Stimulated activated CD4-positive, alpha-beta T cell treated with anti-CD3 and anti-CD28 coated beads, Interleukin-4, amount 100 ng/mL, for 24 hours (primary cell): ENCODE measurements at regions not wholly inside any gene's neighbourhood (a gene's known extent, or its start where the extent isn't known, plus 50 kb on each side); places are given as distances from the start of the nearest gene placed in this dataset.

ENCODE experiments used
- DNase-seq: peaks from one replicate; pipeline ENCODE4 v3.0.0-alpha.2; 2020

DNA sequence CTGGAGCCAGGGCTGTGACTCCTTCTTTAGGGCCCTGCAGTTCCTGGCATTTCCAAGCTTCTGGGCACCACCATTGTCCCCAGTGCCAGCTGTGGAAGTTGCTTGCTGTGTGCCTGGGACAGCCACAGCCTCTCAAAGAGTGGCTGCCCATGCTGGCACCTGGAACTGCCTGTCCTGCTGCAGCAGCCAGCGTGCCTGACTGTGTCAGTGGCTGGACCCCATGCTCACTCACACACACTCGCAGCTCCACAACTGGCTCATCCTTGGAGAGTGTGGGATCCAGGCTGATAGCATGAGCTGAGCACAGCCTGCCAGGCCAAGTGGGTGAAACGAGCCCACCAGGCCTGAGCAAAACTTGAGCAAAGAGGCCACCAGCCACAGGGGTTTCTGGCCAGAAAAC is 1107.6 kb downstream of the C4orf33 start:
- DNase-seq: no peak

DNA sequence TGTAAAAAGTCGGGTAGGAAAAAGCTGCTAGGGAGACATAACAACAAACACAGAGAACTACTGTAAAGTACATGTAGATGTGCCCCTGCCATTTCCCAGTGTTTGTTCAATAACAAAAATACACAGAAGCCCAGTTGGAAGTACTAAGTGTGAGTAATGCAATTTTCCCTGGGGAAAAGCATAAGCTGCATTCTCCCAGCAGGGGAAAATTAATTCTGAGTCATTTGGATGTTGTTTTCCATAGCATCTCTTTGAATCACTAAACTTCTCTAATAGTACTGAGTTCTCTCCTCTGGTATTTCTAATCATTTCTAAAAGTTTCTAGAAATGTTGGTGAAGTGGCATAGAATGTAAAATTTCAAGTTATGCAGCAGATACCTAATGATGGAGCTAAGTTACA is 1114.9 kb downstream of the C4orf33 start:
- no peak for DNase-seq

DNA sequence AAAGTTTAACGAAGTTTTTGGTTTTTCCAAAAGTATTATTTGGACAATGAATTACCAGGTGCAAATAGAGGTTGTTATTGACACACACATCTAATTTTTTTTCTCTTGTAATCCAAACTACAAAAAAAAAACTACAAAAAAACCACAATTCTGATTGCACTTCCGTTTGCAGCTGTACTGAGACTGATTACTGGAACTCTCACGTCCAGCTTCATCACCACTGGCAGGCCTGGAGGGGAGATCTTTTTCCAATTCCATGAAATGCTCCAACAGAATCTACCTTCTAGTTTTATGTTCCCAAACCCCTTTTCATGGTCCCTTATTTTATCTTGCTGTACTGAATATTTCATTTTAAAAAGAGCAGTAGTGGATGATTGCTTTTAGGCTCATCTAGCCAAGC is 1118.3 kb downstream of the C4orf33 start:
- no peak for DNase-seq

DNA sequence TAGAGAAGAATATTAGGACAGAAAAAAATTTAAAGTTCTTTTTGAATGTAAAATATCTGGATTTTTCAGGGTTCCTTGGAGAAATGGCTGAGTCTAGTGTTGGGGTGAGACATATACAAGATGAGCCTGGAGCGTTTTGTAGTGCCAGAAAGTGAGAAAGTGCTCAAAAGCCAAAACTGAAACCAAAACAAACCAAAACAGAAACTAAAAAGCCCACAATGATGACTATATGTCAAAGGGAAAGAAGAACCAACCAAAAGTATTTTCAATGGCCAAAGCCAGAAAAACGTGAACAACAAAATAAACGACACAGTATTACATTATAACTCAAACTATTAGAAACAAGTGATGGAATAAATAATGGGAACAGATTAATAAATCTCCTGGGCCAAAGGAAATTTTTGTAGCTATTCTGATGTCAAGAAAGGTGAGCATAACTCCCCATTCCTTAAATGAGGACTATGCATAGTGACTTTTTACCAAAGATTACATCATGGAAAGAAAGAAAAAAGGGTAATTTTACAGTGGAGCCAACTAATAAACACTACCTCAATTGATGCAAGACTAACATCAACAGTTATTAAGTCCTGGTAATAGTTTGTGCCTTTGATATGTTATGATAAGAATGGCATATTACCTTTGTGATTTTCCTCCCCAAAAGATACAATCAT is 1137.6 kb downstream of the C4orf33 start:
- DNase-seq: no peak

DNA sequence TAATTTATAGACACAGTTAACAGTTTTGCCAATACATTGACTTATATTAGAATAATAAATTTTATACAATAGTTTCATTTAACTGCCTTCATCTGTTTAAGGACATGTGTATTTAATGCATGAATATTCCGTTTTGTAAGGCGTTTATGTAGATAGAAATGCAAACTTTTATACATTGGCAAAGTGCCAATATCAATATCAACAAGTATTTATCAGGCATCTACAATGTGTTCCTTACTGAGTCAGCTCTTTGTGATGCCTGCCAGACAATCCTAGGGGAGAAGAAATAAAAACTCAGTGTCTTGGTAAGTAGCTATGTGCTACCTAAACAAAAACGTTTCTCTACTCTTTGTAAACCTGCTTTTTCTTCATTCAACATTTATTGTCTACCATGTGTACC is 1142.2 kb downstream of the C4orf33 start:
- no peak for DNase-seq

DNA sequence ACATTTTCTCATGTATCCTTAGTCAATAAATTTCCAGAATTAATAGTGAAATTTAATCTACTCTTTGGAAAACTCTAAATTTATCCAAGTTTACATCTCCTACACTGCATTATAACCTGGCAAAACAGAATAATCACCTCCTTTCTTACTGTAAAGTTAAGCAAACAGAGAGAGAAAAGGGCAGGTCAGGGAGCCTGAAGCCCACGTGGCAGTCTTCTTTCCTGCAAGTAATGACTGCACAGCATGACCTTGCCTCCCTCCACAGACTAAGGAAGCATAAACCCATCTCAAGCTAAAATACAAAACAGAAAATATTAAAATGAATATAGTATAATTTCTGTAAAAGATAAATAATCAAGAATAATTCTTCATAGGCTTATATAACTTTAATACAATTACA is 1153.0 kb downstream of the C4orf33 start:
- no peak for DNase-seq

DNA sequence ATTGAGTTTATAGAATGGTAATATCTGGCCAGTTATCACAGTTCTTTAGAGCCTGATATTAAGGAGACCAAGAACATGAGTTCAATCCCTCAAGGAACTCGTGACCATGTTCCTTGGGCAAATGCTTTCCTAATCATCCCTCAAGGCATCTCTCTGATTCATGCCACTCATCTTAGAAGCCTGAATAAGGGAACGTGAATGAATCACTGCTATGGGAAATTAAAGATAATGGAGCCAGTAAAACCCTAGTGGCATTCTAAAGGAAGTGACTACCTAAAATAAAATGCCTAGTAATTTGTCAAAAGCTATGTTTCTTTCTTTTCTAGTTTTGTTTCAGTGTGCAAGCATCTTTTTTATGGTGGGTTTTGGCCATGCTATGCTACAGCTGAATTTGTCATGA is 1161.3 kb downstream of the C4orf33 start:
- no peak for DNase-seq

DNA sequence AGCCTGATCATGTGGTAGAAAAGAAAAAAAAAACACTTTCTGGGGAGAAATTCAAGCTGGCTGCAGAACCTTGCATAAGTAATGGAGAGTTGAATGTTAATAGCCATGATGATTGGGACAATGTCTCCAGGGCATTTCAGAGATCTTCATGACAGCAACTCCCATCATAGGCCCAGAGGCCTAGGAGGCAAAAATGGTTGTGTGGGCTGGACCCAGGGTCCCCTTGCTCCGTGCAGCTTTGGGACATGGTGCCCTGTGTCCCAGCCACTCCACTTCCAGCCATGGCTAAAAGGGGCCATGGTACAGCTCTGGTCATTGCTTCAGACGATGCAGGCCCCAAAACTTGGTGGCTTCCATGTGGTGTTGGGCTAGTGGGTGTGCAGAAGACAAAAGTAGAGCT is 1170.9 kb downstream of the C4orf33 start:
- DNase-seq: no peak

DNA sequence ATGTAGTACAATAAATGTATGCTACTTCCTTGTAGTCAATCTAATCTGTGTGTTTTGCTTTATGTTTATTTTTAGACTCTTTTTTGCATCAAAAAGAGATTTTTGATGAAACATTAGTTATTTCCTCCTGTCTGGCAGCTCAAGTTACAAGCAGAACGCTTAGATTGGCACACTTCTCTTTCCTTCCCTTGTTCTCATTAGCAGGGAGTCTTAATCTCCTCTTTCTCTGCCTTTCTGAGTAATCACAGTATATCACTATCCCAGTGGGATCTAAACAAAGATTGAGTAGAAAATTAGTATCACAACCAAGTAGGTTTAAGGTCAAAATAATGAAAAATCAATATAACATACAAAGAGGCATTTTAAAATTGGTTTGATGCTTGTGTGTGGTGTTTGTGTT is 1192.6 kb downstream of the C4orf33 start:
- no peak for DNase-seq

DNA sequence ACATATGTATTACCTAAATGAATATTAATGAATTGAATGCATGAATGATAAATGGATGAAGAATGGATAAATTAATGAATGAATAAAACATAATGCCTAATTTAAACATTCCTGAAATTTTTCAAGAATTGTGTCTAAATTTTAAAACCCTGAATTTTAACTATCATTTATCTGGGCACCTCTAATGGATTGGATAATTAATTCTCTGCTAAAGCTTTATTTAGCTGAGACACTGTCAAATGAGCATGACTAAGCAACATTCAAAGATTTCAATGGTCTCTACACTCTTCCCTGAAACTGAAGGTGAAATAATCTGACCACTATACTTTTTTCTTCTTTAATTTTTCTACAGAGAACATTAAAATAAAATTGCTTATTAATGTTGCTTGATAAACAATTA is 1197.7 kb downstream of the C4orf33 start:
- no peak for DNase-seq

DNA sequence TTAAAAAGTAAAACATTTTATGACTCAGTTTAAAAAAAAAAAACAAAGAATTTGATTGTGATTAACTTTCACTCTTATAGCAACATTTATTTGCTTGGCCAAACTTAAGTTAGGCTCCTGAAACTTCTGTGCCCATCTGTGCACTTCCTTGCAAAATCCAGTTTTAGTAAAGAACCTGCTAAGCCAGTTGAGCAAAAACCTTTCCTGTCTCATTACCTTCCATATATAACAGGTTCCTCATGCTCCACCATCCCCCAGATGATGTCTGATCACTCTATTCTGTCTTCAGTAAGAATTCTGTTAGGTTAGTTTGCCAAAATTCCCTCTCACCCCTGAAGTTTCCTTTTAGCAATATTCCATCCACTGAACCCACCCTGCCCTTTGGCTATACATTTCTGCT is 1200.5 kb downstream of the C4orf33 start:
- DNase-seq: no peak

DNA sequence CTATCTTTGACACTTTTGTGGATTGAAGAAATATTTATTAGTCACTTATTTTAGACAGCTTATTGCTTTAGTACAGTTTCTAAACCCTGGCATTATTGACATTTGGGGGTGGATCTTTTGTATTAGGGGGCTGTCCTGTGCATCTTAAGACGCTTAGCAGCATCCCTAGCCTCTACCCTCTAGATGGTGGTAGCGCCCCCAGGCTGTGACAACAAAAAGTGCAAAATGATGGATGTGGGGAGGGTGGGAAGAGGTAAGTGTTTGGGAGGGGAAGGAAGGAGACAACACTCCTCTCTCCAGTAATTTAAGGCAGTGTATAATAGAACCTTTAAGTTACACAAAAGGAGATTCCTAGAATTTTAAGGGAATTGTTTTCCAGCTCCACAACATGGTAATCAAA is 1210.6 kb downstream of the C4orf33 start:
- DNase-seq: no peak

DNA sequence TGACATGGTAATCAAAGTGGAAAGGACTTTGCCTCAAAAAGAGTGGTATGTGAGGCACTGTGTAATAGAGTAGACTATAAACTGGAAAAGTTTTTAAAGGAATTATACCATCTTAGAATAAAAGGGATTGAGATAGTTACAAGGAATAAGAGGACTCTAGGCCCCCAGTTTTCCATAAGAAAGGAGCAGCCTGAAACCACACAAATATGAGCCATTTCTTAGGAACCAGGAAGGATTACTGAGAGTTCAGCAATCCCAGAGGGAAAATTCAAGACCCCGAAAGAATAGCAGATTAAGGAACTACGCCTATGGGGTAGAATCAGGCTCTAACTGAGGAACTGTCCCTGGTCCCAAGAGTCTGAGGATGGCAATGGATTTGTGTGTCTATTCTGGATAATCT is 1213.3 kb downstream of the C4orf33 start:
- no peak for DNase-seq

DNA sequence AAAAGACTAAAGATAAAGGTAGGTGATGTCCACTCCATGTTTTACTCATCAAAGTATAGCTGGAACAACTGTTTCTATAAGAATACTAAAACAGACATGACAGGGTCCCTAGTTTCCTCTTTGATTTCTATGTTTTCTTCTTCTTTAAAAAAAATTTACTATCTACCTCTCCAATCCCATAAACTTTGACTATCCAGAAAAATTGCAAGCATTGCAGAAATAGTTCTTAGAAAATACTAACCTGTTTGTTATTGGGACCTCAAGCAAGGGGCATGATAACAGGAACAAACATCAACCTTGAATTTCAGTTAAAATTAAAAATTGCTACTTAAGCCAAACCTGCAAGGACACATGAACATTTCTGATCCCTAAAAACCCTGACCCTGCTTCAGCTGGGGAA is 1226.5 kb downstream of the C4orf33 start:
- DNase-seq: no peak

DNA sequence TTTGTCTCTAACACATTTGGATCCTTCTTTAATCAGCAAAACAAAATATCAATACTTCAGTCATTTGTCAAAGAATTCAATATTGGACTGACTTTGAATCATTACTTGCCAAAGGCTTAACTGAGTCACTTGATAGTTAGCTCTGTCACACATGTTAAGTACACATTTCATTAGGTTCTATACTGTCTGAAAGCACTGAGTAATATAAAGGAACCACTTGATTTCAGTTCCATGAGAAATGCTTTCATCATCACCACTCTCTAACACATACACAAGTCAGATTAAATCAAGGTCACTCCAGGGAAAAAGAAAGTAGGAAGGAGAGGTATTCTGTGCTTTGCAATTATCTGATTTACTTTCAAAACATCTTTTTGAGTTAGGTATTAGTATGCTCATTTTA is 1233.1 kb downstream of the C4orf33 start:
- DNase-seq: no peak

DNA sequence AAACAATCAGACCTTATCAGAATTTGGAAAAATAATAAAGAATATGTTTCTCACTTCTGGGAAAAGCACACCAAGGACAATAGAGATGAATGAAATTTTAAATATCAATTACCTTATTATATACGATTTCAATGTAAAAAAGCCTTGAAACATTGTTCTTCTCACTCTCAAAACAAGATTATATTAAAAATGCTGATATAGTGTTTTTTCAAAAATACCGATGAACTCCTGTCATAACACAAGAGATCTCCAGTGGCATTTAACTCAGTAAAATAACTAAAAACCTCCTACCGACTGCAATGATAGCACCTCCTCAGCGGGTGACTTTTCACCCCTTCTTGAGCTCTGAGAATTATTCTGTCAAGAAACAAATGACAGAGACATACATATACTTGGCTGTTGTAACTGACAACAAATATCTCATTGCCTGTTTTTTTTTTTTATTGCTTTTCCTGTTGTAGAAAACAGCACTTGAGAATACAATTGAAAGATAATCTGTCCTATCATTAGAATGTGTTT is 1237.3 kb downstream of the C4orf33 start:
- DNase-seq: no peak

DNA sequence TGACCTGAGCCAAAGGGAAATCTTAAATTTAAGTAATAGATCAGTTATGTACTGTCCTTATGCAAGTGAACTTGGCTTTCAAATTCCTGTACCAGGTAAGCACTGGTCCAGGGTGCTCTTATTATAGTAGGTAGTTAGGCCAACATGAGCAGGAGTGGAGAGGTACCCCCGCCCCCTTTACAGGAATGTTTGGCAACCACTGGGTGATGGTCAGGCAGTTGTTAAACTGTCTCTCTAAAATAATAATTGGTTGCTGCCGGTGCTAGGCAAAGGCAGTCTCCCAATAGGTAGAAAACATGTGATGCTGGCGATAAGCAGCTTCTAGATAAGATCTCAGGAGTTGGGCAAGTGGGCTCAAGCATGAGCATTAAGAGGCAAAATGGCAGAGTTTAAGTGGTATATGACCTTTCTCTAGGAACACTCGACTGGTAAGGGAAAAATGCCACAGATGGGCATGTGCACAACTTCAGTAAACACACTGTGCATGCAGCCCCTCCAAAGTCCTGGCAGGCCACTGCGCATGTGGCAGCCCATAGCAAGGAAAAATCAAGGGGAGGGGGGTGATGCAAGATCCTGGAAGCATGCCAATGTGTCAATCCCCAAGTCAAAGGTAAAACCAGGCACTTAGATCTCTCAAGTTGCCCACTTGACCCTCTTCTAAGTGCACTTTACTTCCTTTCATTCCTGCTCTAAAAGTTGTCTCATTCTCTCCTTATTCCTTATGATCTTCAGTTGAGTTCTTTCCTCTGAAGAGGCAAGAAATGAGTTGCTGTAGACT is 1239.7 kb downstream of the C4orf33 start:
- no peak for DNase-seq

DNA sequence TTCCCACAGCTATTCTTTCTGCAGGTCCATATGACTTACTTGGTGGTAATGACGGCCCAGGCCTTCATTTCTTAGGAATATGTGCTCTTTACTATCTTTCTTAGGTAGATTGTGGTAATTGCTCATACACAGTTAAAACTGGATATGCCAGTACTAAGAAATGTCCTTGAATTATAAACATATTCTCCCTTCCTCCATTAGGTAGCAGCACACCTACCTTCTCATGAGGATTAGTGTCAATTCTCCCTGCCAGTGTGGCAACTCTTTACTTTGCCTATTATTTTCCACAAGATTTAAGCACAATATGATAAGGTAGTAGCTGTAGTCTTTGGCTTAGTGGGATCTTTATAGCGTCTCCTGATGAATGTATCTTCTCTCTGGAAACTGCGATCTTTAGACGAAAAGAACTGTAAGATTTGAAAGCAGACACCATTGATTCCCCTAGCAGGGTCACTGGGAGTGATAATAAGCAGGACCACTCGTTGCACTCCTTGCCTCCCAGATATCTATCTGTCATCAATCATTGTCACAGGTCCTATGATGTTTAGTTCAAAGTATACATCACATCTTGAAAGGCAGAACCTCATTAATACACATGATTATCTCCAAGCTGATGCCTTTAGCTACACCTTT is 1240.7 kb downstream of the C4orf33 start:
- no peak for DNase-seq

DNA sequence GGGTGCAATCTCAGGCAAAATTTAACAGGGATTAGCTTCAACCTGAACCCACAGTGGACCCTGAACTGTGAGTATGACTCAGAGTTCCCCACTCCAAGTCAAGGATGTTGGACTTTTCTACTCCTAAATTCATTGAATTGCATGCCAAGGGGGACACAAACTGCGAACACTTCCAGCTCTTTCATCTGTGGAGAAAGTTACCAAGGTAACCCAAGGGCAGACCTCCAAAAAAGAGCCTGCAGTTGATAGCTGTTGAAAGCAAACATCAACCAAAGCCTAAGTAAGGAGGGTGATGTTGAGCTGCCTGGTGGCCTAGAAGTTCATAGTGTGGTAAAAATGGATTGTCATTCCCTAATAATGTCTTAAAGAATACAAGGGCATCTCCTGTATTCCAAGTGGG is 1242.9 kb downstream of the C4orf33 start:
- no peak for DNase-seq

DNA sequence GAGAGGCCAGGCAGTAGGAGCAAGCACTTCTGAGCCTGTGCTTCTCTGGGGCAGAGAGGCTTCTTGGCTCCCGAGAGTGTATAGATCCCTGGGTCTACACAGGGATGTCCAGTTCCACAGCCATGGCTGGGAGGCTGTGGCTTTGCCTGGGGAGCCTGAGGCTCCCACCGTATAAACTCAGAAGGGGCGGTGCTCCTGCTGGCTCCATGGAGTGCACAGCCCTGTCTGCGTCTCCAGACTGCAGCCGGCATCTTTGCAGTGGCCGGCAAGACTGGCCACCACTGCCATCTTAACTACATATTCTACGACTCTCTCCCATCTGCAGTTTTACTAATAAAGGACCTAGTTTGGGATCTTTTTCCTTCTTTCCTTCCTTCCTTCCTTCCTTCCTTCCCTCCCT is 1253.8 kb downstream of the C4orf33 start:
- DNase-seq: no peak

DNA sequence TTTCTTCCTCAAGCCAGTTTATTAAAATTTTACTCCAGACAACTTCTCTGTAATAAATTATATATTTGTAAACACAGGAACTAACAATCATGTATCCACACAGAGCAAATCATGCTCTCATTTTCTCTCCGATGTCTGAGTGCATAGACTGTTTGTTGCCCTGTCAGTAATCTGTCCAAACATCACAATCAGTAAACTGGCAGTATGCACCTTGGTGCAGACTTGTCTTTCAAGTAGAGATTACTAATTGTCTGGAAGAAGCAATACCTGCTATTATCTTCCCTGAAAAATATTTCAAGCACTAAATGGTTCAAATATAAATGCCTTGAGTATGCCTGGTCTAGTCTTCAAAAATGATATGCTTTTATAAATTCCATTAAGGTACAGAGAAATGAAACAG is 1260.9 kb downstream of the C4orf33 start:
- no peak for DNase-seq

DNA sequence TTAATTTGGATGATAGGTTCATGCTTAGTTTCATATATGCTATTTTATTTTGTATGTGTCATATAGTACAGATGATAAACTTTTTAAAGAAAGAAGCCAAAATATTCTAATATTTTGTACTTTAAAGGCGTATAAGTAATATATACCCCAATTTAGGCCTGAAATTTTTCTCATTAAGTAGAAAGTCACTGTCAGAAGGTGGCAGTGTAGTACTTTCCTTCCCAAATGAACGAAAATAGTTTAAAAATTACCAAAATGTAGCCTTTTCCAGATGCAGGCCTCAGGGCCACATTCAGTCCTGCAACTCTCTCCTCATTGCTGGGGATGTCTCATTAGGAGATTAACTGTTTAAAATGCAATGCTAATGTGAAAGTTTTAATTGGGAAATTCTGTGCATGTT is 1263.6 kb downstream of the C4orf33 start:
- no peak for DNase-seq

DNA sequence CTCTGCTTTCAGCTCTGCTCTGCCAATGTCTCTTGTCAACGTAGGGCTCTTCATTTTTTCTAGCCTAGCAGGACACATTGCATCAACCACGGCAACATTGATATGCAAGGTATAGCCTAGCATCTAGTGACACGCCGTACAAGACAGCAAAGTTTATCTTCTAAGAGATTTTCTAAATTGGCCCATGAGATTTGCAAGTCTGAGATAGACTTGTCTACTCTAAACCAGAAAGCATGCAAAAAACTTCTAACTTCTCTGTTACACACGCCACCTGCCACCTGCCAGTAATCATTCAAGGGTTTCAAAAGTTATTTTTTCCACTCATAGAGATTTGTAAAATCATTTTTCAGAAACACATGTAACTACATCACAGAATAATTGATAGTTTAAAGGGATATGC is 1265.7 kb downstream of the C4orf33 start:
- no peak for DNase-seq

DNA sequence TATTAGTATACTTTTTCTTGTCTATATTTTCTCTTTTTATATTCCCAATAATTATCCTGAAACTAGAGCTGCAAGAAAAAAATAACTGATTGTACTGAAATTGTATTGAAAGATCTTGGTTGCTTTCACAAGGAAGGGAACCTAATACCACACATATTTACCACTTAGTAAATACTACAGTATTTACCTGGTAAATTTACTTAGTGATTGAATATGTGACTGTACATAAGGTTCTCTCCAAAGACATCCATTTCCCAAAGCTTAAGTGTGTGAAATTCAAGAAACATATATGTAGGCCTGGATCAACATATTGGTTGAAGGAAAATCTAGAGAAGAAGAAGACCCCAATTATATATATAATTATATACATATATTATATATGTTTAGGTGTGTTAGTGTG is 1272.7 kb downstream of the C4orf33 start:
- no peak for DNase-seq
